K562 (cell line): ENCODE measurements at regions not wholly inside any gene's neighbourhood (a gene's known extent, or its start where the extent isn't known, plus 50 kb on each side); places are given as distances from the start of the nearest gene placed in this dataset.

Source experiments
- ATAC-seq: fragments of 200-7000 bp; cut with Tn5 transposase; 3 replicates; pipeline ENCODE4 v1.9.1; 2020; ENCODE audit warnings: moderate library complexity
- BruUV-seq: library from RNA; stranded (reverse); fragments of 400-500 nt; replicated peaks from 2 replicates; lab custom pipeline; 2021; lab: Mats Ljungman, UMichigan
- CTCF ChIA-PET: fragments of 300-600 bp; formaldehyde crosslinking; extraction: SDS; loops from one replicate; lab custom pipeline; 2021; ENCODE audit warnings: low intra/inter-chr PET ratio; lab: Yijun Ruan, JAX
- POLR2A ChIA-PET: fragments of 300-600, 350-650 bp; sonication (Branson Sonifier 250); formaldehyde crosslinking; extraction: SDS; loops from one replicate; lab custom pipeline; 2021; ENCODE audit warnings: antibody characterized with exemption, inconsistent platforms; lab: Yijun Ruan, JAX
- DNase-seq, 4 experiments: peaks; one replicate each; pipeline versions ENCODE4 v3.0.0 to v3.0.0-alpha.2; 2011 to 2018; ENCODE audit warnings: low spot score in 3 of 4, mixed read lengths in 3 of 4; ENCODE audit errors: extremely low read depth in 1 of 4
- FAIRE-seq: peaks from 2 replicates; lab custom pipeline; 2011; peaks lifted over from hg19 to GRCh38; lab: Jason Lieb, UNC
- H2AFZ ChIP-seq: 2 replicates; pipeline ENCODE4 v1.6.0; 2011; ENCODE audit warnings: low read depth, low read length, control low read depth, inconsistent platforms
- H3K27ac ChIP-seq: fragments of 200-600 bp; 3 replicates; pipeline ENCODE4 v1.8.0; 2011; ENCODE audit warnings: low read depth, mild to moderate bottlenecking, control low read depth, inconsistent platforms, low read length, moderate library complexity, mixed read lengths; ENCODE audit errors: extremely low read depth
- H3K27me3 ChIP-seq, 2 experiments: fragments of 300-600 bp in 1 of 2; 2 replicates in 1 of 2; 3 replicates in 1 of 2; pipeline versions ENCODE4 v1.6.0 to v1.8.0; 2011; ENCODE audit warnings: inconsistent platforms in 2 of 2, low read length in 2 of 2, mild to moderate bottlenecking in 1 of 2, mixed read lengths in 1 of 2, moderate library complexity in 1 of 2; ENCODE audit not compliant: control insufficient read depth in 2 of 2, insufficient read depth in 2 of 2
- H3K36me3 ChIP-seq: fragments of 300-600 bp; 3 replicates; pipeline ENCODE4 v1.8.0; 2011; ENCODE audit warnings: mild to moderate bottlenecking, low read length, inconsistent platforms; ENCODE audit not compliant: control insufficient read depth, insufficient read depth
- H3K4me1 ChIP-seq, 2 experiments: fragments of 200-600 bp in 1 of 2; replicated peaks in 1 of 2; 2 replicates in 1 of 2; 3 replicates in 1 of 2; pipeline versions ENCODE4 v1.5.1 to v1.8.0; 2011; ENCODE audit warnings: inconsistent platforms in 2 of 2, low read length in 2 of 2, mild to moderate bottlenecking in 1 of 2, mixed read lengths in 1 of 2, moderate library complexity in 1 of 2; ENCODE audit not compliant: control insufficient read depth in 2 of 2, insufficient read depth in 2 of 2
- H3K4me2 ChIP-seq: 2 replicates; pipeline ENCODE4 v1.6.1; 2011; ENCODE audit warnings: low read length, control low read depth, inconsistent platforms, mixed read lengths; ENCODE audit not compliant: insufficient read depth
- H3K4me3 ChIP-seq: fragments of 200-600 bp; sonication (generic), shearing (Covaris generic); 2 replicates; pipeline ENCODE4 v1.5.1; 2016; ENCODE audit warnings: control low read depth, inconsistent platforms
- H3K79me2 ChIP-seq: fragments of 200-600 bp; 3 replicates; pipeline ENCODE4 v1.8.0; 2011; ENCODE audit warnings: low read length, inconsistent platforms; ENCODE audit not compliant: control insufficient read depth, insufficient read depth
- H3K9ac ChIP-seq, 2 experiments: 2 replicates each; pipeline versions ENCODE4 v1.6.0 to v1.6.1; 2011; ENCODE audit warnings: low read depth in 2 of 2, low read length in 2 of 2, control low read depth in 1 of 2, inconsistent platforms in 1 of 2, mild to moderate bottlenecking in 1 of 2, mixed read lengths in 1 of 2; ENCODE audit not compliant: insufficient read depth in 1 of 2
- H3K9me1 ChIP-seq: one replicate; pipeline ENCODE4 v1.6.0; 2011; ENCODE audit warnings: inconsistent platforms, mild to moderate bottlenecking, low read length, moderate library complexity; ENCODE audit not compliant: control insufficient read depth, insufficient read depth
- H3K9me3 ChIP-seq: replicated peaks from 2 replicates; pipeline ENCODE4 v1.5.1; 2011; ENCODE audit warnings: low read depth, low read length, inconsistent platforms; ENCODE audit not compliant: control insufficient read depth, insufficient read depth
- H4K20me1 ChIP-seq: replicated peaks from 2 replicates; pipeline ENCODE4 v1.6.1; 2011; ENCODE audit warnings: low read length, inconsistent platforms, mixed read lengths; ENCODE audit not compliant: control insufficient read depth, insufficient read depth
- ATF7 ChIP-seq: fragments of 450-650 bp; IDR thresholded peaks from 2 replicates; pipeline ENCODE4 v1.7.1; 2014; ENCODE audit warnings: mild to moderate bottlenecking, moderate library complexity
- EWSR1 ChIP-seq: fragments of 450-650 bp; IDR thresholded peaks from 2 replicates; pipeline ENCODE4 v1.6.1; 2018; ENCODE audit warnings: borderline replicate concordance, mild to moderate bottlenecking, low read depth, moderate library complexity; ENCODE audit not compliant: partially characterized antibody
- KDM2B ChIP-seq: fragments of 250-450 bp; sonication (Bioruptor Pico); IDR thresholded peaks from 2 replicates; pipeline ENCODE4 v1.8.0; 2021; ENCODE audit warnings: mild to moderate bottlenecking, moderate library complexity
- NCOA6 ChIP-seq: fragments of 450-650 bp; IDR thresholded peaks from 2 replicates; pipeline ENCODE4 v1.6.1; 2017; ENCODE audit warnings: mild to moderate bottlenecking
- RB1 ChIP-seq: fragments of 450-650 bp; IDR thresholded peaks from 2 replicates; pipeline ENCODE4 v1.6.1; 2017; ENCODE audit warnings: low read depth, mild to moderate bottlenecking
- RNF2 ChIP-seq: sonication (generic); IDR thresholded peaks from 2 replicates; pipeline ENCODE4 v1.6.1; 2016
- ZNF23 ChIP-seq: fragments of 250-450 bp; sonication (Bioruptor Pico); IDR thresholded peaks from 2 replicates; pipeline ENCODE4 v1.4.0; 2020; ENCODE audit warnings: mild to moderate bottlenecking
- ZNF57 ChIP-seq: fragments of 450-650 bp; formaldehyde crosslinking; IDR thresholded peaks from 2 replicates; pipeline ENCODE4 v1.4.0; 2020; ENCODE audit warnings: mild to moderate bottlenecking, moderate library complexity
- WGBS: fragments of 100-300 bp; shearing (Covaris generic); methylation state at CpG from one replicate; pipeline ENCODE4 v1.1.6; 2016; ENCODE audit warnings: low coverage, mixed read lengths; ENCODE audit not compliant: insufficient coverage; ENCODE audit errors: missing lambda C conversion rate; 5-methylcytosine and 5-hydroxymethylcytosine counted together
- in situ Hi-C: fragments of 300-500 bp; cut with MboI; formaldehyde crosslinking; loops from 4 replicates; pipeline ENCODE4 v1.15.0; 2018; ENCODE audit warnings: inconsistent platforms, mixed read lengths
- intact Hi-C: fragments of 100-400 bp; cut with micrococcal nuclease; formaldehyde crosslinking; loops from 2 replicates; pipeline ENCODE4 v1.14.2; 2022
- TF ChIP-seq, protein P1 (sequence below): fragments of 450-650 bp; IDR thresholded peaks from 2 replicates; pipeline ENCODE4 v1.6.1; 2016; ENCODE audit warnings: mild to moderate bottlenecking, moderate library complexity

DNA sequence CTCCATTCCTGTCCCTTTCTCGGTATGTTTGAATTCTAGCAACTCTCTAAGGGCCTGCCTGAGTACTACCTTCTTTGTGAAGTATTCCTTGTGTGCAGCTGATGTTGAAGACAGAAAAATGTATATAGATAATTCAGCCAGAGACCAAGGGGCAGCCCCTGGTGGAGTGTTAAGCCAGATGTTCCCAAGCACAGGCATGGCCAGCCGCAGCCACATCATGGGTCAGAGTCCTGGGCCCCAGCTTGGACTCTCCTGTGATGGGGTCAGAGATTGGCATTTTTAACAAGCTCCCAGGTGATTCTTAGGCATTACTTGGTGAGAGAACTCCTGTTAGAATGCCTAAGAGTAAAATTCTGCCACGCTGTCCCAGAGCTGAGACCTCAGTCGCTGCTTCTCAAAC lies 100.8 kb downstream of the IRF8 start:
- Histone ChIP-seq H3K4me3 (no peak overlapping the region), H3K9me1 (no peaks in the 10 kb centered on the region), H2AFZ (no peak overlapping the region), H3K4me1 (no peaks in the 10 kb centered on the region), H3K27ac (no peak overlapping the region), H3K36me3 (no peaks in the 10 kb centered on the region), H3K4me2 (no peak overlapping the region), H3K27me3 (peaks cover 28 to 44% of the 10 kb centered on the region in 2 experiments), H4K20me1 (0 out of 2 replicates have a peak, but pooled peaks cover 6% of the 10 kb centered on the region), H3K79me2 (no peaks in the 10 kb centered on the region), H3K9ac (no peak overlapping the region), H3K9me3 (no peaks in the 10 kb centered on the region)
- POLR2A ChIA-PET: interaction anchor here (0.9 kb wide), 1 partner anchor 126 kb away, joined by 3 read pairs; no protein-coding TSS in a partner anchor
- WGBS: under 1% methylated on average over 4 of the region's 4 CpGs
- DNase-seq (no peak), FAIRE-seq (no peak), ATAC-seq (no peak)
- TF ChIP-seq KDM2B (CRISPR knock-in tag): no peak
- TF ChIP-seq ATF7: no peak
- TF ChIP-seq, protein P1, sequence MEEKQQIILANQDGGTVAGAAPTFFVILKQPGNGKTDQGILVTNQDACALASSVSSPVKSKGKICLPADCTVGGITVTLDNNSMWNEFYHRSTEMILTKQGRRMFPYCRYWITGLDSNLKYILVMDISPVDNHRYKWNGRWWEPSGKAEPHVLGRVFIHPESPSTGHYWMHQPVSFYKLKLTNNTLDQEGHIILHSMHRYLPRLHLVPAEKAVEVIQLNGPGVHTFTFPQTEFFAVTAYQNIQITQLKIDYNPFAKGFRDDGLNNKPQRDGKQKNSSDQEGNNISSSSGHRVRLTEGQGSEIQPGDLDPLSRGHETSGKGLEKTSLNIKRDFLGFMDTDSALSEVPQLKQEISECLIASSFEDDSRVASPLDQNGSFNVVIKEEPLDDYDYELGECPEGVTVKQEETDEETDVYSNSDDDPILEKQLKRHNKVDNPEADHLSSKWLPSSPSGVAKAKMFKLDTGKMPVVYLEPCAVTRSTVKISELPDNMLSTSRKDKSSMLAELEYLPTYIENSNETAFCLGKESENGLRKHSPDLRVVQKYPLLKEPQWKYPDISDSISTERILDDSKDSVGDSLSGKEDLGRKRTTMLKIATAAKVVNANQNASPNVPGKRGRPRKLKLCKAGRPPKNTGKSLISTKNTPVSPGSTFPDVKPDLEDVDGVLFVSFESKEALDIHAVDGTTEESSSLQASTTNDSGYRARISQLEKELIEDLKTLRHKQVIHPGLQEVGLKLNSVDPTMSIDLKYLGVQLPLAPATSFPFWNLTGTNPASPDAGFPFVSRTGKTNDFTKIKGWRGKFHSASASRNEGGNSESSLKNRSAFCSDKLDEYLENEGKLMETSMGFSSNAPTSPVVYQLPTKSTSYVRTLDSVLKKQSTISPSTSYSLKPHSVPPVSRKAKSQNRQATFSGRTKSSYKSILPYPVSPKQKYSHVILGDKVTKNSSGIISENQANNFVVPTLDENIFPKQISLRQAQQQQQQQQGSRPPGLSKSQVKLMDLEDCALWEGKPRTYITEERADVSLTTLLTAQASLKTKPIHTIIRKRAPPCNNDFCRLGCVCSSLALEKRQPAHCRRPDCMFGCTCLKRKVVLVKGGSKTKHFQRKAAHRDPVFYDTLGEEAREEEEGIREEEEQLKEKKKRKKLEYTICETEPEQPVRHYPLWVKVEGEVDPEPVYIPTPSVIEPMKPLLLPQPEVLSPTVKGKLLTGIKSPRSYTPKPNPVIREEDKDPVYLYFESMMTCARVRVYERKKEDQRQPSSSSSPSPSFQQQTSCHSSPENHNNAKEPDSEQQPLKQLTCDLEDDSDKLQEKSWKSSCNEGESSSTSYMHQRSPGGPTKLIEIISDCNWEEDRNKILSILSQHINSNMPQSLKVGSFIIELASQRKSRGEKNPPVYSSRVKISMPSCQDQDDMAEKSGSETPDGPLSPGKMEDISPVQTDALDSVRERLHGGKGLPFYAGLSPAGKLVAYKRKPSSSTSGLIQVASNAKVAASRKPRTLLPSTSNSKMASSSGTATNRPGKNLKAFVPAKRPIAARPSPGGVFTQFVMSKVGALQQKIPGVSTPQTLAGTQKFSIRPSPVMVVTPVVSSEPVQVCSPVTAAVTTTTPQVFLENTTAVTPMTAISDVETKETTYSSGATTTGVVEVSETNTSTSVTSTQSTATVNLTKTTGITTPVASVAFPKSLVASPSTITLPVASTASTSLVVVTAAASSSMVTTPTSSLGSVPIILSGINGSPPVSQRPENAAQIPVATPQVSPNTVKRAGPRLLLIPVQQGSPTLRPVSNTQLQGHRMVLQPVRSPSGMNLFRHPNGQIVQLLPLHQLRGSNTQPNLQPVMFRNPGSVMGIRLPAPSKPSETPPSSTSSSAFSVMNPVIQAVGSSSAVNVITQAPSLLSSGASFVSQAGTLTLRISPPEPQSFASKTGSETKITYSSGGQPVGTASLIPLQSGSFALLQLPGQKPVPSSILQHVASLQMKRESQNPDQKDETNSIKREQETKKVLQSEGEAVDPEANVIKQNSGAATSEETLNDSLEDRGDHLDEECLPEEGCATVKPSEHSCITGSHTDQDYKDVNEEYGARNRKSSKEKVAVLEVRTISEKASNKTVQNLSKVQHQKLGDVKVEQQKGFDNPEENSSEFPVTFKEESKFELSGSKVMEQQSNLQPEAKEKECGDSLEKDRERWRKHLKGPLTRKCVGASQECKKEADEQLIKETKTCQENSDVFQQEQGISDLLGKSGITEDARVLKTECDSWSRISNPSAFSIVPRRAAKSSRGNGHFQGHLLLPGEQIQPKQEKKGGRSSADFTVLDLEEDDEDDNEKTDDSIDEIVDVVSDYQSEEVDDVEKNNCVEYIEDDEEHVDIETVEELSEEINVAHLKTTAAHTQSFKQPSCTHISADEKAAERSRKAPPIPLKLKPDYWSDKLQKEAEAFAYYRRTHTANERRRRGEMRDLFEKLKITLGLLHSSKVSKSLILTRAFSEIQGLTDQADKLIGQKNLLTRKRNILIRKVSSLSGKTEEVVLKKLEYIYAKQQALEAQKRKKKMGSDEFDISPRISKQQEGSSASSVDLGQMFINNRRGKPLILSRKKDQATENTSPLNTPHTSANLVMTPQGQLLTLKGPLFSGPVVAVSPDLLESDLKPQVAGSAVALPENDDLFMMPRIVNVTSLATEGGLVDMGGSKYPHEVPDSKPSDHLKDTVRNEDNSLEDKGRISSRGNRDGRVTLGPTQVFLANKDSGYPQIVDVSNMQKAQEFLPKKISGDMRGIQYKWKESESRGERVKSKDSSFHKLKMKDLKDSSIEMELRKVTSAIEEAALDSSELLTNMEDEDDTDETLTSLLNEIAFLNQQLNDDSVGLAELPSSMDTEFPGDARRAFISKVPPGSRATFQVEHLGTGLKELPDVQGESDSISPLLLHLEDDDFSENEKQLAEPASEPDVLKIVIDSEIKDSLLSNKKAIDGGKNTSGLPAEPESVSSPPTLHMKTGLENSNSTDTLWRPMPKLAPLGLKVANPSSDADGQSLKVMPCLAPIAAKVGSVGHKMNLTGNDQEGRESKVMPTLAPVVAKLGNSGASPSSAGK: no peak
- TF ChIP-seq EWSR1: no peak
- TF ChIP-seq NCOA6: no peak
- TF ChIP-seq ZNF23 (CRISPR knock-in tag): no peak
- TF ChIP-seq ZNF57 (CRISPR knock-in tag): no peak
- TF ChIP-seq RB1: no peak
- TF ChIP-seq RNF2: no peak
- in situ Hi-C loops: loop anchor here (25.0 kb wide), 1 partner anchor 887 kb away; the partner anchor contains the start of gene CIBAR2
- intact Hi-C loops: no loop called here
- BruUV-seq: no TSS peak
- CTCF ChIA-PET: no interaction called here
